Neural progenitor cell (in vitro differentiated cells): ENCODE measurements at regions not wholly inside any gene's neighbourhood (a gene's known extent, or its start where the extent isn't known, plus 50 kb on each side); places are given as distances from the start of the nearest gene placed in this dataset.

Source experiments
- CTCF ChIP-seq: fragments of 200-600 bp; sonication (generic); IDR thresholded peaks from 2 replicates; pipeline ENCODE4 v1.5.1; 2017; ENCODE audit warnings: antibody characterized with exemption, mild to moderate bottlenecking
- EZH2 ChIP-seq: fragments of 200-600 bp; sonication (generic); IDR thresholded peaks from 2 replicates; pipeline ENCODE4 v1.6.1; 2017; ENCODE audit warnings: antibody characterized with exemption, mild to moderate bottlenecking, moderate library complexity
- EZH2phosphoT487 ChIP-seq: fragments of 200-600 bp; sonication (generic); IDR thresholded peaks from 2 replicates; pipeline ENCODE4 v1.6.1; 2017; ENCODE audit warnings: antibody characterized with exemption

- TF ChIP-seq EZH2phosphoT487 (no peak), CTCF (no peak), EZH2 (no peak)
Measured at GRCh38 chr6:167507376-167507945, 182.6 kb downstream of the TTLL2 start.
